ENCODE measurements at regions not wholly inside any gene's neighbourhood (a gene's known extent, or its start where the extent isn't known, plus 50 kb on each side); places are given as distances from the start of the nearest gene placed in this dataset.
A peak's percentile ranks its signal among the peaks of the same experiment; 100 is the strongest.

GRCh38 chr17:21511363-21512195, 135.4 kb downstream of the KCNJ12 start (continued):
- TF ChIP-seq ZNF350 (CRISPR knock-in tag; IDR thresholded peaks at IDR 0.05; ENCODE audit: borderline replicate concordance, low read depth) (0 out of 2 replicates have a peak, but pooled peaks have one; percentile 28), ZNF619 (CRISPR knock-in tag; IDR thresholded peaks at IDR 0.05) (0 out of 2 replicates have a peak, but pooled peaks have one; percentile 25), ZBTB25 (CRISPR knock-in tag; IDR thresholded peaks at IDR 0.05) (no peak), HNF4G (IDR thresholded peaks at IDR 0.05; ENCODE audit: borderline replicate concordance, low read depth, low read length) (no peak), HNF4G (CRISPR knock-in tag; IDR thresholded peaks at IDR 0.05; ENCODE audit: borderline replicate concordance, low read depth) (no peak), TRIM24 (CRISPR knock-in tag; IDR thresholded peaks at IDR 0.05) (no peak), ZNF432 (CRISPR knock-in tag; IDR thresholded peaks at IDR 0.05; ENCODE audit: borderline replicate concordance) (no peak), FOXA3 (CRISPR knock-in tag; IDR thresholded peaks at IDR 0.05) (no peak), ONECUT2 (CRISPR knock-in tag; IDR thresholded peaks at IDR 0.05) (no peak), ZNF121 (CRISPR knock-in tag; IDR thresholded peaks at IDR 0.05) (no peak), ZNF546 (CRISPR knock-in tag; conservative IDR thresholded peaks at IDR 0.05) (no peak)
- TF ChIP-seq, protein P1, sequence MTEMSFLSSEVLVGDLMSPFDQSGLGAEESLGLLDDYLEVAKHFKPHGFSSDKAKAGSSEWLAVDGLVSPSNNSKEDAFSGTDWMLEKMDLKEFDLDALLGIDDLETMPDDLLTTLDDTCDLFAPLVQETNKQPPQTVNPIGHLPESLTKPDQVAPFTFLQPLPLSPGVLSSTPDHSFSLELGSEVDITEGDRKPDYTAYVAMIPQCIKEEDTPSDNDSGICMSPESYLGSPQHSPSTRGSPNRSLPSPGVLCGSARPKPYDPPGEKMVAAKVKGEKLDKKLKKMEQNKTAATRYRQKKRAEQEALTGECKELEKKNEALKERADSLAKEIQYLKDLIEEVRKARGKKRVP (CRISPR knock-in tag; IDR thresholded peaks at IDR 0.05) = no peak
- TF ChIP-seq, protein P2, sequence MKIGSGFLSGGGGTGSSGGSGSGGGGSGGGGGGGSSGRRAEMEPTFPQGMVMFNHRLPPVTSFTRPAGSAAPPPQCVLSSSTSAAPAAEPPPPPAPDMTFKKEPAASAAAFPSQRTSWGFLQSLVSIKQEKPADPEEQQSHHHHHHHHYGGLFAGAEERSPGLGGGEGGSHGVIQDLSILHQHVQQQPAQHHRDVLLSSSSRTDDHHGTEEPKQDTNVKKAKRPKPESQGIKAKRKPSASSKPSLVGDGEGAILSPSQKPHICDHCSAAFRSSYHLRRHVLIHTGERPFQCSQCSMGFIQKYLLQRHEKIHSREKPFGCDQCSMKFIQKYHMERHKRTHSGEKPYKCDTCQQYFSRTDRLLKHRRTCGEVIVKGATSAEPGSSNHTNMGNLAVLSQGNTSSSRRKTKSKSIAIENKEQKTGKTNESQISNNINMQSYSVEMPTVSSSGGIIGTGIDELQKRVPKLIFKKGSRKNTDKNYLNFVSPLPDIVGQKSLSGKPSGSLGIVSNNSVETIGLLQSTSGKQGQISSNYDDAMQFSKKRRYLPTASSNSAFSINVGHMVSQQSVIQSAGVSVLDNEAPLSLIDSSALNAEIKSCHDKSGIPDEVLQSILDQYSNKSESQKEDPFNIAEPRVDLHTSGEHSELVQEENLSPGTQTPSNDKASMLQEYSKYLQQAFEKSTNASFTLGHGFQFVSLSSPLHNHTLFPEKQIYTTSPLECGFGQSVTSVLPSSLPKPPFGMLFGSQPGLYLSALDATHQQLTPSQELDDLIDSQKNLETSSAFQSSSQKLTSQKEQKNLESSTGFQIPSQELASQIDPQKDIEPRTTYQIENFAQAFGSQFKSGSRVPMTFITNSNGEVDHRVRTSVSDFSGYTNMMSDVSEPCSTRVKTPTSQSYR (CRISPR knock-in tag; IDR thresholded peaks at IDR 0.05; ENCODE audit: borderline replicate concordance) = no peak
- TF ChIP-seq, protein P3, sequence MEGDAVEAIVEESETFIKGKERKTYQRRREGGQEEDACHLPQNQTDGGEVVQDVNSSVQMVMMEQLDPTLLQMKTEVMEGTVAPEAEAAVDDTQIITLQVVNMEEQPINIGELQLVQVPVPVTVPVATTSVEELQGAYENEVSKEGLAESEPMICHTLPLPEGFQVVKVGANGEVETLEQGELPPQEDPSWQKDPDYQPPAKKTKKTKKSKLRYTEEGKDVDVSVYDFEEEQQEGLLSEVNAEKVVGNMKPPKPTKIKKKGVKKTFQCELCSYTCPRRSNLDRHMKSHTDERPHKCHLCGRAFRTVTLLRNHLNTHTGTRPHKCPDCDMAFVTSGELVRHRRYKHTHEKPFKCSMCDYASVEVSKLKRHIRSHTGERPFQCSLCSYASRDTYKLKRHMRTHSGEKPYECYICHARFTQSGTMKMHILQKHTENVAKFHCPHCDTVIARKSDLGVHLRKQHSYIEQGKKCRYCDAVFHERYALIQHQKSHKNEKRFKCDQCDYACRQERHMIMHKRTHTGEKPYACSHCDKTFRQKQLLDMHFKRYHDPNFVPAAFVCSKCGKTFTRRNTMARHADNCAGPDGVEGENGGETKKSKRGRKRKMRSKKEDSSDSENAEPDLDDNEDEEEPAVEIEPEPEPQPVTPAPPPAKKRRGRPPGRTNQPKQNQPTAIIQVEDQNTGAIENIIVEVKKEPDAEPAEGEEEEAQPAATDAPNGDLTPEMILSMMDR (CRISPR knock-in tag; IDR thresholded peaks at IDR 0.05) = peak; percentile 82
- TF ChIP-seq, protein P4, sequence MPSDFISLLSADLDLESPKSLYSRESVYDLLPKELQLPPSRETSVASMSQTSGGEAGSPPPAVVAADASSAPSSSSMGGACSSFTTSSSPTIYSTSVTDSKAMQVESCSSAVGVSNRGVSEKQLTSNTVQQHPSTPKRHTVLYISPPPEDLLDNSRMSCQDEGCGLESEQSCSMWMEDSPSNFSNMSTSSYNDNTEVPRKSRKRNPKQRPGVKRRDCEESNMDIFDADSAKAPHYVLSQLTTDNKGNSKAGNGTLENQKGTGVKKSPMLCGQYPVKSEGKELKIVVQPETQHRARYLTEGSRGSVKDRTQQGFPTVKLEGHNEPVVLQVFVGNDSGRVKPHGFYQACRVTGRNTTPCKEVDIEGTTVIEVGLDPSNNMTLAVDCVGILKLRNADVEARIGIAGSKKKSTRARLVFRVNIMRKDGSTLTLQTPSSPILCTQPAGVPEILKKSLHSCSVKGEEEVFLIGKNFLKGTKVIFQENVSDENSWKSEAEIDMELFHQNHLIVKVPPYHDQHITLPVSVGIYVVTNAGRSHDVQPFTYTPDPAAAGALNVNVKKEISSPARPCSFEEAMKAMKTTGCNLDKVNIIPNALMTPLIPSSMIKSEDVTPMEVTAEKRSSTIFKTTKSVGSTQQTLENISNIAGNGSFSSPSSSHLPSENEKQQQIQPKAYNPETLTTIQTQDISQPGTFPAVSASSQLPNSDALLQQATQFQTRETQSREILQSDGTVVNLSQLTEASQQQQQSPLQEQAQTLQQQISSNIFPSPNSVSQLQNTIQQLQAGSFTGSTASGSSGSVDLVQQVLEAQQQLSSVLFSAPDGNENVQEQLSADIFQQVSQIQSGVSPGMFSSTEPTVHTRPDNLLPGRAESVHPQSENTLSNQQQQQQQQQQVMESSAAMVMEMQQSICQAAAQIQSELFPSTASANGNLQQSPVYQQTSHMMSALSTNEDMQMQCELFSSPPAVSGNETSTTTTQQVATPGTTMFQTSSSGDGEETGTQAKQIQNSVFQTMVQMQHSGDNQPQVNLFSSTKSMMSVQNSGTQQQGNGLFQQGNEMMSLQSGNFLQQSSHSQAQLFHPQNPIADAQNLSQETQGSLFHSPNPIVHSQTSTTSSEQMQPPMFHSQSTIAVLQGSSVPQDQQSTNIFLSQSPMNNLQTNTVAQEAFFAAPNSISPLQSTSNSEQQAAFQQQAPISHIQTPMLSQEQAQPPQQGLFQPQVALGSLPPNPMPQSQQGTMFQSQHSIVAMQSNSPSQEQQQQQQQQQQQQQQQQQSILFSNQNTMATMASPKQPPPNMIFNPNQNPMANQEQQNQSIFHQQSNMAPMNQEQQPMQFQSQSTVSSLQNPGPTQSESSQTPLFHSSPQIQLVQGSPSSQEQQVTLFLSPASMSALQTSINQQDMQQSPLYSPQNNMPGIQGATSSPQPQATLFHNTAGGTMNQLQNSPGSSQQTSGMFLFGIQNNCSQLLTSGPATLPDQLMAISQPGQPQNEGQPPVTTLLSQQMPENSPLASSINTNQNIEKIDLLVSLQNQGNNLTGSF (CRISPR knock-in tag; IDR thresholded peaks at IDR 0.05) = no peak

Data from HepG2 (cell line).